ENCODE measurements at regions not wholly inside any gene's neighbourhood (a gene's known extent, or its start where the extent isn't known, plus 50 kb on each side); places are given as distances from the start of the nearest gene placed in this dataset.

DNA sequence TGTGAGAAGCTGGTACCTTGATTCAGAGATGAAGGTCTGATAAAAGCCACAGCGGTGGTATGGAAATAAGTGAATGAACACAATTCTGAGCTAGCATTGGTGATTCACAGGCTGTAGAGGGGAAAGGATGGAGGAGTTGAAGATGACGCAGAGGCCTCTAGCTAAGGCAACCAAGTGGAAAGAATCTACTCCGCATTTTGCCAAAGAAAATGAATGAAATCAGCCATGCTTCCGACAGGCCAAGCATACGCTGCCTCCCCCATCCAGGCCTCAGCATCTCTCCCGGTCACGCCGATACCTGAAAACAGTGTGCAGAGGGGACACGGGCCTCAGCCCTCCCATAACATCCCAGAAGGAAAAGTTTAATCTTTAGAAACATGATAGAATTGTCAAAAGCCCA lies 124.3 kb upstream of the UNC5B start:
- TF ChIP-seq, protein P1, sequence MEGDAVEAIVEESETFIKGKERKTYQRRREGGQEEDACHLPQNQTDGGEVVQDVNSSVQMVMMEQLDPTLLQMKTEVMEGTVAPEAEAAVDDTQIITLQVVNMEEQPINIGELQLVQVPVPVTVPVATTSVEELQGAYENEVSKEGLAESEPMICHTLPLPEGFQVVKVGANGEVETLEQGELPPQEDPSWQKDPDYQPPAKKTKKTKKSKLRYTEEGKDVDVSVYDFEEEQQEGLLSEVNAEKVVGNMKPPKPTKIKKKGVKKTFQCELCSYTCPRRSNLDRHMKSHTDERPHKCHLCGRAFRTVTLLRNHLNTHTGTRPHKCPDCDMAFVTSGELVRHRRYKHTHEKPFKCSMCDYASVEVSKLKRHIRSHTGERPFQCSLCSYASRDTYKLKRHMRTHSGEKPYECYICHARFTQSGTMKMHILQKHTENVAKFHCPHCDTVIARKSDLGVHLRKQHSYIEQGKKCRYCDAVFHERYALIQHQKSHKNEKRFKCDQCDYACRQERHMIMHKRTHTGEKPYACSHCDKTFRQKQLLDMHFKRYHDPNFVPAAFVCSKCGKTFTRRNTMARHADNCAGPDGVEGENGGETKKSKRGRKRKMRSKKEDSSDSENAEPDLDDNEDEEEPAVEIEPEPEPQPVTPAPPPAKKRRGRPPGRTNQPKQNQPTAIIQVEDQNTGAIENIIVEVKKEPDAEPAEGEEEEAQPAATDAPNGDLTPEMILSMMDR (conservative IDR thresholded peaks at IDR 0.05) = no peak
- no peak for TF ChIP-seq EZH2 (IDR thresholded peaks at IDR 0.05; ENCODE audit: low read depth)
